Mesenchymal stem cell (in vitro differentiated cells and primary cell): ENCODE measurements at regions not wholly inside any gene's neighbourhood (a gene's known extent, or its start where the extent isn't known, plus 50 kb on each side); places are given as distances from the start of the nearest gene placed in this dataset.
"Not testable (repeated sequence)": the region's sequence is repeated elsewhere in the genome, so short reads cannot be mapped to it uniquely, and the experiment has no call there.

Experiments used
- DNase-seq: peaks from one replicate; pipeline ENCODE4 v3.0.0-alpha.2; 2013
- H2AFZ ChIP-seq: one replicate; pipeline ENCODE4 v1.6.1; 2013; ENCODE audit warnings: low read depth, mild to moderate bottlenecking, control low read depth, inconsistent platforms, low read length, moderate library complexity
- H2AK5ac ChIP-seq: 2 replicates; pipeline ENCODE4 v1.6.1; 2013; ENCODE audit warnings: low read length, moderate library complexity, mild to moderate bottlenecking, inconsistent platforms; ENCODE audit not compliant: severe bottlenecking
- H2BK120ac ChIP-seq: one replicate; pipeline ENCODE4 v1.6.1; 2013; ENCODE audit warnings: low read depth, mild to moderate bottlenecking, inconsistent platforms, low read length, moderate library complexity
- H2BK12ac ChIP-seq, 2 experiments: one replicate each; pipeline ENCODE4 v1.6.1; 2013; ENCODE audit warnings: inconsistent platforms in 2 of 2, low read length in 2 of 2, mild to moderate bottlenecking in 2 of 2, moderate library complexity in 2 of 2, control low read depth in 1 of 2
- H2BK15ac ChIP-seq: one replicate; pipeline ENCODE4 v1.6.1; 2013; ENCODE audit warnings: mild to moderate bottlenecking, low read depth, inconsistent platforms; ENCODE audit not compliant: poor library complexity, severe bottlenecking
- H2BK5ac ChIP-seq: 2 replicates; pipeline ENCODE4 v1.6.1; 2013; ENCODE audit warnings: low read depth, mild to moderate bottlenecking, low read length, control low read depth, inconsistent platforms; ENCODE audit not compliant: poor library complexity, severe bottlenecking
- H3K14ac ChIP-seq, 2 experiments: one replicate each; pipeline ENCODE4 v1.6.1; 2013; ENCODE audit warnings: inconsistent platforms in 2 of 2, low read length in 2 of 2, control low read depth in 1 of 2, mild to moderate bottlenecking in 1 of 2, moderate library complexity in 1 of 2
- H3K18ac ChIP-seq, 2 experiments: one replicate each; pipeline ENCODE4 v1.6.1; 2013; ENCODE audit warnings: inconsistent platforms in 2 of 2, low read length in 2 of 2, control low read depth in 1 of 2, low read depth in 1 of 2, mild to moderate bottlenecking in 1 of 2
- H3K23ac ChIP-seq, 2 experiments: one replicate each; pipeline ENCODE4 v1.6.1; 2013; ENCODE audit warnings: inconsistent platforms in 2 of 2, low read length in 2 of 2, mild to moderate bottlenecking in 2 of 2, moderate library complexity in 2 of 2, control low read depth in 1 of 2
- H3K27ac ChIP-seq: 2 replicates; pipeline ENCODE4 v1.5.1; 2013; ENCODE audit warnings: mild to moderate bottlenecking, moderate library complexity, low read length, control low read depth, inconsistent platforms; ENCODE audit not compliant: poor library complexity, severe bottlenecking
- H3K27me3 ChIP-seq, 2 experiments: 2 replicates each; pipeline versions ENCODE4 v1.6.1 to v1.7.0; 2013; ENCODE audit warnings: low read length in 2 of 2, mild to moderate bottlenecking in 2 of 2, moderate library complexity in 2 of 2, control low read depth in 1 of 2, inconsistent platforms in 1 of 2; ENCODE audit not compliant: control insufficient read depth in 1 of 2, insufficient read depth in 1 of 2
- H3K36me3 ChIP-seq, 2 experiments: 2 replicates each; pipeline versions ENCODE4 v1.6.1 to v1.7.0; 2013; ENCODE audit warnings: low read length in 2 of 2, control low read depth in 1 of 2, inconsistent platforms in 1 of 2, low read depth in 1 of 2, mild to moderate bottlenecking in 1 of 2; ENCODE audit not compliant: insufficient read depth in 2 of 2, control insufficient read depth in 1 of 2
- H3K4ac ChIP-seq, 2 experiments: one replicate each; pipeline ENCODE4 v1.6.1; 2013; ENCODE audit warnings: inconsistent platforms in 2 of 2, low read length in 2 of 2, mild to moderate bottlenecking in 2 of 2, moderate library complexity in 2 of 2, control low read depth in 1 of 2, low read depth in 1 of 2
- H3K4me1 ChIP-seq: 2 replicates; pipeline ENCODE4 v1.6.1; 2013; ENCODE audit warnings: low read depth, low read length, control low read depth; ENCODE audit not compliant: control insufficient read depth, insufficient read depth
- H3K4me2 ChIP-seq: 2 replicates; pipeline ENCODE4 v1.6.1; 2013; ENCODE audit warnings: low read length, mild to moderate bottlenecking, inconsistent platforms; ENCODE audit not compliant: poor library complexity, severe bottlenecking
- H3K4me3 ChIP-seq, 2 experiments: 2 replicates each; pipeline versions ENCODE4 v1.5.1 to v1.7.0; 2013; ENCODE audit warnings: low read length in 2 of 2, mild to moderate bottlenecking in 2 of 2, control low read depth in 1 of 2, low read depth in 1 of 2; ENCODE audit not compliant: insufficient read depth in 1 of 2
- H3K79me1 ChIP-seq: replicated peaks from 2 replicates; pipeline ENCODE4 v1.6.1; 2013; ENCODE audit warnings: mild to moderate bottlenecking, control low read depth, low read length, inconsistent platforms; ENCODE audit not compliant: poor library complexity, severe bottlenecking
- H3K9ac ChIP-seq: 2 replicates; pipeline ENCODE4 v1.7.0; 2013; ENCODE audit warnings: mild to moderate bottlenecking, low read length, moderate library complexity
- H3K9me3 ChIP-seq: 2 replicates; pipeline ENCODE4 v1.7.0; 2013; ENCODE audit warnings: mild to moderate bottlenecking, low read length; ENCODE audit not compliant: control insufficient read depth
- H4K8ac ChIP-seq: one replicate; pipeline ENCODE4 v1.6.1; 2013; ENCODE audit warnings: inconsistent platforms, mild to moderate bottlenecking, low read length, moderate library complexity
- H4K91ac ChIP-seq: one replicate; pipeline ENCODE4 v1.6.1; 2013; ENCODE audit warnings: mild to moderate bottlenecking, low read length, inconsistent platforms
- WGBS: methylation state at CpG from one replicate; pipeline ENCODE4 v1.1.7; 2013; ENCODE audit warnings: mixed read lengths; 5-methylcytosine and 5-hydroxymethylcytosine counted together

GRCh38 chr1:157334041-157334440, 195.8 kb upstream of the ETV3 start:
- Histone ChIP-seq H4K8ac (no peak overlapping the region), H3K4me1 (no peaks in the 10 kb centered on the region), H3K27me3 (no peaks in the 10 kb centered on the region), H3K9me3 (no peaks in the 10 kb centered on the region), H3K4me2 (no peak overlapping the region), H2AK5ac (no peak overlapping the region), H3K36me3 (no peaks in the 10 kb centered on the region), H3K9ac (no peak overlapping the region), H2BK120ac (no peak overlapping the region), H4K91ac (no peak overlapping the region), H2BK5ac (no peak overlapping the region), H3K18ac (no peak overlapping the region), H3K79me1 (no peaks in the 10 kb centered on the region), H3K27ac (no peak overlapping the region), H2AFZ (no peak overlapping the region), H2BK12ac (no peak overlapping the region), H3K4me3 (no peak overlapping the region), H3K14ac (no peak overlapping the region), H3K4ac (no peak overlapping the region), H3K23ac (no peak overlapping the region), H2BK15ac (no peak overlapping the region)
- DNase-seq: no peak
- 44% methylated on average over 2 of the region's 2 CpGs for WGBS

DNA sequence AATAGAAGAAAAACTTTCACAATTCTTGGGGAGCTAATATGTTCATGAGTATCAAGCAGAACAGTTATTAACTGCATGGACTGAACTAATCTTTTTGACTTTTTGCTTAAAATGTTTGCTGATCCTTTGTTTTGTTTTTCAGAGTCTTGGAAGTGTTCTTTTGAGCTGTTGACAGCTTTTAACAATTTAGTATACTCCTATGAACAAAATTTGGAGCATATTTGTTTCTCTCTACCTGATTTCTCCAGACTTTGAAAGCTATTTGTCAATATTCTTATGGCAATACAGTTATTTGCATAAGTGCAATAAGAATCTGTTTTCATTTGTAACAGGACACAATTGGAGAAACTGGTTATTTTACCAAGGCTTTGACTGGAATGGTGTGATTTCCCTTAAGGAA, 192.0 kb upstream of the ETV3 start:
- not testable (repeated sequence) for H3K9ac ChIP-seq

DNA sequence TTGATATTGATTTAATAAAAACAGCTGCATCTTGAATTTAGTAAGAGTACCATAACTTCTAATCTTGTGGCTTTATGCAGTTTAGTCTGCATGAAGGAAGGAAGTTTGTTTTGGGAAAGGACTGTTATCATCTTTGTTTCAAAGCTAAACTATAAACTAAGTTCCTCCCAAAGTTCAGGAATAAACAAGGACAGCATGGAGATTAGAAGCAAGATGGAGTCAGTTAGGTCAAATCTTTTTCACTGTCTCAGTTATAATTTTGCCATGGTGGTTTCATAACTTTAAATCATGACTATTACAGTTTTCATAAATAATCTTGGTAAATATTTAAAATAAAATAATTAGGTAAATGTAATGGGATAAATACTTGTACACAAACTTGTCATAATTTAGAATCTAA, 189.9 kb upstream of the ETV3 start:
- not testable (repeated sequence) for H3K4me3 ChIP-seq, H3K18ac ChIP-seq, H3K9me3 ChIP-seq, H2BK12ac ChIP-seq, DNase-seq, H2BK15ac ChIP-seq, H3K4me1 ChIP-seq, H4K8ac ChIP-seq, H3K27me3 ChIP-seq, H3K23ac ChIP-seq, H3K9ac ChIP-seq, H3K27ac ChIP-seq, H2BK5ac ChIP-seq, H3K14ac ChIP-seq, H2AK5ac ChIP-seq, H3K4me2 ChIP-seq, H2AFZ ChIP-seq, H3K4ac ChIP-seq, H4K91ac ChIP-seq, H3K36me3 ChIP-seq, H2BK120ac ChIP-seq, H3K79me1 ChIP-seq

More for the DNA sequence above, 192.0 kb upstream of the ETV3 start:
- H3K36me3 ChIP-seq, H3K4ac ChIP-seq, H3K27me3 ChIP-seq, H2BK15ac ChIP-seq, H2AK5ac ChIP-seq, H2BK12ac ChIP-seq, DNase-seq, H3K14ac ChIP-seq, H3K4me2 ChIP-seq, H3K18ac ChIP-seq, H3K4me1 ChIP-seq, H2BK5ac ChIP-seq, H3K79me1 ChIP-seq, H3K27ac ChIP-seq, H2AFZ ChIP-seq, H3K9me3 ChIP-seq, H3K4me3 ChIP-seq, H4K8ac ChIP-seq, H4K91ac ChIP-seq, H2BK120ac ChIP-seq, H3K23ac ChIP-seq: not testable (repeated sequence)

DNA sequence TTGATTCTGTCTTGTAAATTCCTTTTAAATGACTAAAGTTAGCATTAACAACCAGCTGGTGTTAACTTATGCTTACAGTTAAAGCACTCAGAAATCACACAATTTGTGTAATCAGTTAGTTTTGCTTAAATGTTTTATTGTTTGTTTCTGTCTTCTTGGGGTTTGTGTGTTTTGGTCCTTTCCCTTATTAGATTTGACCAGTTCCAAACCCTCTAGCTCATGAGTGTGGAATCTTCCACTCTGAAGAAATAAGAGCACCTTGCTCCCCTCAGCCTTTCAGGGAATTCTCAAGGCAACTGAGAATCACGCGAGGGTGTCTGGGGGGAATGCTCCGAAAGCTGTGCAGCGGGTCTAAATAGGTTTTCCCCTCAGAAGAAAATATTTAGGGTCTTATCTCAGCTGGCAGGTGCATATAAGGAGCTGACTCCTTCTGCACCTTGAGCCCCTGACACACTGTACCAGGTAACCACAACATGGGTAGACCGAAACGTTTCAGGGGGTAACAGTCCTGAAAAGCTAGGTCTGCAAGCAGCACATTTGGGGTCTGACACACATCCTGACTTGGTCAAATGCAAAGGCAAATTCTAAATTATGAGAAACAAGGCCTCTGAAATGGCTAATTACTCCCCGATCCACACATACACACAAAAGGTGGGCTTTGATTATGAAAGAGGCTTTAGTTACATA, 188.1 kb upstream of the ETV3 start:
- Histone ChIP-seq H3K4me1 (no peaks in the 10 kb centered on the region), H3K9ac (no peak overlapping the region), H2AK5ac (no peak overlapping the region), H3K79me1 (no peaks in the 10 kb centered on the region), H3K4ac (no peak overlapping the region), H2BK120ac (no peak overlapping the region), H4K91ac (no peak overlapping the region), H3K27me3 (peaks cover 0 to 4% of the 10 kb centered on the region in 2 experiments), H2AFZ (no peak overlapping the region), H3K18ac (no peak overlapping the region), H3K4me3 (no peak overlapping the region), H2BK5ac (no peak overlapping the region), H3K27ac (no peak overlapping the region), H3K23ac (no peak overlapping the region), H3K4me2 (no peak overlapping the region), H3K9me3 (no peaks in the 10 kb centered on the region), H3K36me3 (no peaks in the 10 kb centered on the region), H2BK12ac (no peak overlapping the region), H3K14ac (no peak overlapping the region), H4K8ac (no peak overlapping the region), H2BK15ac (no peak overlapping the region)
- no peak for DNase-seq
- 66% methylated on average over 7 of the region's 7 CpGs for WGBS
